ENCODE measurements at regions not wholly inside any gene's neighbourhood (a gene's known extent, or its start where the extent isn't known, plus 50 kb on each side); places are given as distances from the start of the nearest gene placed in this dataset.
"Not testable (repeated sequence)": the region's sequence is repeated elsewhere in the genome, so short reads cannot be mapped to it uniquely, and the experiment has no call there.

DNA sequence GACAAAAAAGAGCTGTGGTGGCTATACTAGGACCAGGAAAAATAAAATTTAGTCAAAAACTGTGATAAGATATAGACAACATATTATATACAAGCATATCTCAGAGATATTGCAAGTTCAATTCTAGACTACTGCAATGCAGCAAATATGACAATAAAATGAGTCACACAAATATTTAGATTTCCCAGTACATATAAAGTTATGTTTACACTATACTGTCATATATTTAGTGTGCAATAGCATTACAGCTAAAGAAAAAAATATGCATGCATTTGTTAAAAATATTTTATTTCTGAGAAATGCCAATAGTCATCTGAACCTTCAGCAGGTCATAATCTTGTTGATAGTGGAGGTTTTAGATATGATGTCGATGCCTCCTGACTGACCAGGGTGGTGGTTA lies 72.1 kb downstream of the AKR1C4 start:
- FAIRE-seq (no peak), DNase-seq (ENCODE audit: low spot score in 2 of 2) (no peak)

DNA sequence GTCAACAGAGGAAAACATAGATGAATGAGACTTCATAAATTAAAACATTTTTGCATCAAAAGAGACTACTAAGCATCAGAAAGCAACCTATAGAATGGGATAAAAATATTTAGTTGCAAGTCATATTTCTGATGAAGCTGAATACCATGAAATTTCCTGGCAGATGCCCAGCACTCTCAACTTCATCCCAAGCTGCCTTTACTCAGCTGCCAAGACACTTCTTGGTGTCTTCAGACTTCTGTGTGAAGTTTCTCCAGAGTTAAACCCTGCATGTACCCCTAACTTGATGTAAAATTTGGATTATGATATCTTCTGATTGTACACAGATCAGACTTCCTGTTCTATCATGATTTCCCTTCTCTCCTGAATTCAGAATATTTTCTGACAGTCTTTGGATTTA lies 73.2 kb downstream of the AKR1C4 start:
- DNase-seq (ENCODE audit: low spot score in 2 of 2) = no peak
- FAIRE-seq = no peak

DNA sequence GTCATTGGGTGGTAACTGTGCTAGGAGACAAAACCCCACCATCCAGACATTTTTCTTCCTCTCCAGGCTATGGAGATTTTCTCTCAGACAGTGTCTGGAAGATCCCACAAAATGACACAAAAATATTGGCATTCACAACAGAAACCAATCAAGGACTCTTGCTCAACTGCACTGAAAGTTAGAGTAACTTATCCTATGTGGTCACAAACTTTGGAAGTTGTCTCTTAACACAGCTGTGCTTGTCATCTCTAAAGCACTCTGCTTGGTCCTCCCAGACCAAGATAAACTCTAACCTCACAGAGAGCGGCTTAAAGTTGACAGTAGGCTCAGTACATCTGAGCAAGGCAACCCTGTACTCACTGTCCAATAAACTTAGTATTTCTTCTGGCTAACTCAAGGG lies 74.9 kb downstream of the AKR1C4 start:
- DNase-seq (ENCODE audit: low spot score in 2 of 2) (no peak), FAIRE-seq (no peak)

DNA sequence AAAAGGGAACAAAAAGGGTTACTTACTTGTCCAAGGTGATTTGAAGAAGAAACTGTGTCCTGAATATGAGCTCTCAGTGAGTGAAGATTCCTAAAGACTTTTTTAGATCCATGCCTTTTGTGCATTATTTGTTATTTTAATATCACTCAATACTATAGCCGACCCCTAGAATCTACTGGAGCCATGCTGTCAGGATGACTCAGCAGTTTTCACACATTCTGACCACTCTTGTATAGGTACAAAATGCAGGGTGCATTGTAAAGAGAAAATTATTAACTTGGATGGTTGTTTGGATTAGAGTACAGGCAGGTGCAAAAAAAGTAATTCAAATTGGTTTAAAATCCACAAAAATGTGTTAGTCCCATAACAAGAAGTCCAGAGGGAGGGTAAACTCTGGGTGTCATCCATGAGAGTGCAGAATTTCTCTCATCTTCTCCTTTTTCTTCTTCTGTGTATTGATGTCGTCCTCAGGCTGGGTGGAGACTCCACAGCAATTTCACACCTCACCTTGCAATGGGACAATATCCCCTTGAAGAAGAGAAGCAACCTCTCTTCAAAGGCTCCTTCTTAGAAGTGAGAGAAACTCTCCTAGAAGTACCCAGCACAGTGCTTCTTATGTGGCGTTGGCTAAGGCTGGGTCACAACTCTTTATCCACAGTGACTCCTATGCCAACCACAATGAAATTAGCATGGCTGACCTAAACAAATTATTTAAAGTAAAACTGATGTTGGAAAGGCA lies 75.6 kb downstream of the AKR1C4 start:
- FAIRE-seq (no peak), DNase-seq (ENCODE audit: low spot score in 2 of 2) (no peak)

DNA sequence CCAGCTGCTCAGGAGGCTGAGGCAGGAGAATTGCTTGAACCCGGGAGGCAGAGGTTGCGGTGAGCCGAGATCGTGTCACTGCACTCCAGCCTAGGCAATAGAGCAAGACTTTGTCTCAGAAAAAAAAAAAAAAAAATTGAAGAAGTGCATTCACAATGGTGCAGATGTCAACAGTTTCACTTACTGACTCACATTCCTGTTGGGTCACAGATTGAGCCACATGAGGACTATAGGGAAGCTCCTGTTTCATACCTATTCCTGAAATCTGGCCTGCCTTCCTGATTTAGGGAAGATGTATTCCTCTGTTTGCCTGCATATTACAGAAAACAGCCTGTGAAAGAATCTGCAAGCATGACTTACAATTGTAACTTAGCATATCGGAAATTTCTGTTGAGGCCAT lies 78.2 kb downstream of the AKR1C4 start:
- FAIRE-seq (no peak), DNase-seq (ENCODE audit: low spot score in 2 of 2) (no peak)

GRCh38 chr10:5281356-5281755 lies 83.4 kb upstream of the UCN3 start:
- DNase-seq (ENCODE audit: low spot score in 2 of 2) (no peak), FAIRE-seq (no peak)

DNA sequence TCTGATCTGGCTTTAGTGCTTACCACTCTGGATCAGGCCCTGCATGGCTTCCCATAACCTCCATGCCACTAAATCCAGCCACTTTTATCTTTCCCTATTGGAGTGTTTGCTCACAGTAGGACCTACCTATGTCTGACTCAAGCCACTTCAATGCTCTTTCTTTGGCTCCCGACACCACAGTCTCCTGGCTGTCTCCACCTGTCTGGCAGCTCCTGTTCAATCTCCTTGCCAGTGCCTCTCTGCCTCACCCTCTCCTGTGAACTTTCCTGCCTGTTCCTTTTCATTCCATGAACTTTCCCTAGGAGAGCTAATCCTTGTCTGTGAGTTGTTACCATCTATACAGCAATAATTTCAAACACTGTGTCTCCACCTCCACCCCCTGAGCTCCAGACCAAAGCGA lies 82.6 kb upstream of the UCN3 start:
- FAIRE-seq (no peak), DNase-seq (ENCODE audit: low spot score in 2 of 2) (no peak)

GRCh38 chr10:5283305-5284158 lies 81.2 kb upstream of the UCN3 start:
- FAIRE-seq (no peak), DNase-seq (ENCODE audit: low spot score in 2 of 2) (no peak)

GRCh38 chr10:5284311-5285057 lies 80.3 kb upstream of the UCN3 start:
- no peak for DNase-seq (ENCODE audit: low spot score in 2 of 2)
- no peak for FAIRE-seq

GRCh38 chr10:5285186-5285585 lies 79.6 kb upstream of the UCN3 start:
- DNase-seq (ENCODE audit: low spot score in 2 of 2) = no peak
- no peak for FAIRE-seq

DNA sequence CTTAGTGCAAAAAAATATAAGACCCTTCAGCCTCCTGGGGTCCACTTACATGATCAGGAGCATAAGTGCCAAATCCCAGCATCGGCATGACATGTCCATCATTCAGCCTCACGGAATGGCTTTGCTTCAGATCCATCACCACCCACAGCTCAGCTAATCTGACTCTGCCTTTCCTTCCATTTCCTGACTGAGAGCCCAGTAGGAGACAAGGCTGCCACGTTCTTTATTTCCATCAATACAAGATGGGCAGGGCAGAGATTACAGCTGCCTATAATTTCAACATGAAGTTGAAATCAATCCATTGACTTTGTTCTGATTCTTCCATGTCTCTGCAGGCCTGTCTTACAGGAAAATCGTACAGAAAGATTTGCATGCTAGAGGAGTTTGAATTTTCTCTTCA lies 76.4 kb upstream of the UCN3 start:
- no peak for DNase-seq (ENCODE audit: low spot score in 2 of 2)
- no peak for FAIRE-seq

DNA sequence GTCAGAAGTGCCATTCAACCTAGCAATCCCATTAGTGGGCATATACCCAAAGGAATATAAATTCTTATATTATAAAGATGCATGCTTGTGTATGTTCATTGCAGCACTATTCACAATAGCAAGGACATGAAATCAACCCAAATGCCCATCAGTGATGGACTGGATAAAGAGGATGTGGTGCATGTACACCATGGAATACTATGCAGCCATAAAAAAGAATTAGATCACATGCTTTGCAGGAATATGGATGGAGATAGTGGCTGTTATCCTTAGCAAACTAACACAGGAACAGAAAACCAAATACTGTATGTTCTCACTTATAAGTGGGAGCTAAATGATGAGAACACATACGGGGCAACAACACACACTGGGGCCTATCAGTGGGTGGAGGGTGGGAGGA lies 75.5 kb upstream of the UCN3 start:
- not testable (repeated sequence) for FAIRE-seq; DNase-seq (ENCODE audit: low spot score in 2 of 2)

- DNase-seq (ENCODE audit: low spot score in 2 of 2) (peak in 1 of 2 donors; percentile 14), FAIRE-seq (no peak)
These were observed 73.1 kb upstream of the UCN3 start for GRCh38 chr10:5291501-5292195.

- FAIRE-seq (no peak), DNase-seq (ENCODE audit: low spot score in 2 of 2) (no peak)
These were observed 72.5 kb upstream of the UCN3 start for GRCh38 chr10:5292196-5292735.

GRCh38 chr10:5292970-5293369 lies 71.8 kb upstream of the UCN3 start:
- DNase-seq (ENCODE audit: low spot score in 2 of 2); FAIRE-seq: not testable (repeated sequence)

GRCh38 chr10:5293691-5294550 lies 70.8 kb upstream of the UCN3 start:
- DNase-seq (ENCODE audit: low spot score in 2 of 2) (no peak), FAIRE-seq (no peak)

GRCh38 chr10:5297466-5297865 lies 67.3 kb upstream of the UCN3 start:
- FAIRE-seq (no peak), DNase-seq (ENCODE audit: low spot score in 2 of 2) (no peak)

DNA sequence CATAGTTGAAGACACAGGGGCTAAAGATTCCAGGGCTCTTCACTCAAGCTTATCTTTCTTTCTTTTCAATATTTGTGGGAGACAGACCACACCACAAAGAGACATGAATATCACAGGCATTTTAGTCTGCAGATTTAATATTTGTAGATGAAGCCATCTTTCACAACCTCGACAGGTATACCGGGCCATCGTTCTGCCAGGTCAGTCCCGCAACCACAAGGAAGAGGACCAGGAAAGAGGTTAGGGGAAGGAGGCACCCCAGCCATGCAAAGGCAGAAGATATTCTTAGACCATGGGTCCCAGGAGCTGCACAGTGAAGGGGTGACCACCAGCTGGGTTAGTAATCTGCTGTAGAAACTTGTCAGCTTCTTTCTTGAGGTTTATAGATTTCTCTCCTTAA lies 66.8 kb upstream of the UCN3 start:
- DNase-seq (ENCODE audit: low spot score in 2 of 2) = no peak
- no peak for FAIRE-seq

DNA sequence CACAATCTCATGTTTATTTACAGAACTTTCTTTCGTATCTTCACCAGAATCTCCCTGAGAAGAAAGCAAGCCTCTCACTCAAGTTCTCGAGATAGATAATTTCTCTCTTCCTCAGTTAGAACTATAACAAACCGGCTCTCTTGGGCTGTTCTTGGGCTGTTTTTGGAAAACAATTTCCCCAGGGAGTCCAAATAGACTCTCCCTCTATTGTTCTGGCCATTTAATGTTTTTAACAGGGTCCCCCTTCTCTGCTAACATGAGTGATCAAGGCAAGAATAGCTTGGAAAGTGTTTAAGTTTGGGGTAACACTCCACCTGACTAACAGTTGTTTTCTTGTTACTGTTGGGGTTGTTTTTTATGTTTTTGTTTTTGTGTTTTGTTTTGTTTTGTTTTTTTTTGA lies 64.8 kb upstream of the UCN3 start:
- no peak for DNase-seq (ENCODE audit: low spot score in 2 of 2)
- FAIRE-seq = no peak

Measured in frontal cortex (tissue), 3 donors.